ENCODE measurements at regions not wholly inside any gene's neighbourhood (a gene's known extent, or its start where the extent isn't known, plus 50 kb on each side); places are given as distances from the start of the nearest gene placed in this dataset.

GRCh38 chr7:82530361-82530760 lies 86.8 kb upstream of the CACNA2D1 start:
- TF ChIP-seq, protein P1, sequence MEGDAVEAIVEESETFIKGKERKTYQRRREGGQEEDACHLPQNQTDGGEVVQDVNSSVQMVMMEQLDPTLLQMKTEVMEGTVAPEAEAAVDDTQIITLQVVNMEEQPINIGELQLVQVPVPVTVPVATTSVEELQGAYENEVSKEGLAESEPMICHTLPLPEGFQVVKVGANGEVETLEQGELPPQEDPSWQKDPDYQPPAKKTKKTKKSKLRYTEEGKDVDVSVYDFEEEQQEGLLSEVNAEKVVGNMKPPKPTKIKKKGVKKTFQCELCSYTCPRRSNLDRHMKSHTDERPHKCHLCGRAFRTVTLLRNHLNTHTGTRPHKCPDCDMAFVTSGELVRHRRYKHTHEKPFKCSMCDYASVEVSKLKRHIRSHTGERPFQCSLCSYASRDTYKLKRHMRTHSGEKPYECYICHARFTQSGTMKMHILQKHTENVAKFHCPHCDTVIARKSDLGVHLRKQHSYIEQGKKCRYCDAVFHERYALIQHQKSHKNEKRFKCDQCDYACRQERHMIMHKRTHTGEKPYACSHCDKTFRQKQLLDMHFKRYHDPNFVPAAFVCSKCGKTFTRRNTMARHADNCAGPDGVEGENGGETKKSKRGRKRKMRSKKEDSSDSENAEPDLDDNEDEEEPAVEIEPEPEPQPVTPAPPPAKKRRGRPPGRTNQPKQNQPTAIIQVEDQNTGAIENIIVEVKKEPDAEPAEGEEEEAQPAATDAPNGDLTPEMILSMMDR (IDR thresholded peaks at IDR 0.05) = no peak
- TF ChIP-seq POLR2A (IDR thresholded peaks at IDR 0.05) = no peak
